G401.6 (cell line): ENCODE measurements at regions not wholly inside any gene's neighbourhood (a gene's known extent, or its start where the extent isn't known, plus 50 kb on each side); places are given as distances from the start of the nearest gene placed in this dataset.

Source experiments
- FAIRE-seq: peaks from 2 replicates; lab custom pipeline; 2012; peaks lifted over from hg19 to GRCh38; lab: Jason Lieb, UNC

DNA sequence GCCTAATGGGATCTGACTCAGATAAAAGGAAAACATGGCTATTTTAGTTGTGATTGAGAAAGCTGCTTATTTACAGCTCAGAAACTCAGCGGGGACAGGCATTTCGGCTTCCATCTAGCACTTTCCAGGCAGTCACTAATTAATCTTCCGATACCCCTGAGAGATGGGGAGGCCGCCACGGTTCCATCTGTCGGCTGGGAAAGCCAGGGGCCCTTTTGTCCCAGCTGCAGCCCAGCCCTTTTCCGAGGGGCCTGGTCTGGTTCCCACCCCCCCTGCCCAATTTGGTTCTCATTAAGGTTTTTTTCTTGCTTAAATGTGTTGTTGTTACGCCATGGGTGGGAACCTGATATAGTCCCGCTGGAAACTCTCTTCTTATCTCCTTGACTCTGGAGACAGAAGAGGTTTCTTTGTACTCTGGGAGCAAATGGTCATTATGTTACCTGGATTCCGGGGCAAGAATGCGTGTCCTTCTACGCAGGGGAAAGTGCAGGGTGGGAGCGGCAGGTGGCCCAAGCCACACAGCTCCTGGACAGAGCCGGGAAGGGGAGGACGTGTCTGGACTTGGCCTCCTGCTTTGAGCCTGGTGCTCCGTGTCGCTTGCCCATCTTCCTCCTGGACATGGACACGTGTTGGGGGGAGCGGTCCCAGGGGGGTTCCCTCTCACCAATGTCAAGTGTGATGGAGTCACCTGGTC lies 50.9 kb upstream of the GSE1 start:
- no peak for FAIRE-seq

GRCh38 chr16:85563034-85563433 lies 50.1 kb upstream of the GSE1 start:
- no peak for FAIRE-seq
